ENCODE measurements at regions not wholly inside any gene's neighbourhood (a gene's known extent, or its start where the extent isn't known, plus 50 kb on each side); places are given as distances from the start of the nearest gene placed in this dataset.
"Not testable (repeated sequence)": the region's sequence is repeated elsewhere in the genome, so short reads cannot be mapped to it uniquely, and the experiment has no call there.

GRCh38 chr21:15434163-15434905, 295.4 kb upstream of the USP25 start:
- no peak for DNase-seq (ENCODE audit: low spot score)

GRCh38 chr21:15436031-15436430, 293.8 kb upstream of the USP25 start:
- no peak for DNase-seq (ENCODE audit: low spot score)

- DNase-seq (ENCODE audit: low spot score), result no peak
Observed at GRCh38 chr21:15437883-15438282, 291.9 kb upstream of the USP25 start.

GRCh38 chr21:15439726-15440125, 290.1 kb upstream of the USP25 start:
- no peak for DNase-seq (ENCODE audit: low spot score)

- no peak for DNase-seq (ENCODE audit: low spot score)
Observed at GRCh38 chr21:15441060-15441493, 288.7 kb upstream of the USP25 start.

GRCh38 chr21:15441992-15442391, 287.8 kb upstream of the USP25 start:
- no peak for DNase-seq (ENCODE audit: low spot score)

GRCh38 chr21:15442743-15443469, 286.9 kb upstream of the USP25 start:
- DNase-seq (ENCODE audit: low spot score), result no peak

GRCh38 chr21:15443740-15444117, 286.1 kb upstream of the USP25 start:
- no peak for DNase-seq (ENCODE audit: low spot score)

- DNase-seq (ENCODE audit: low spot score), result no peak
Observed at GRCh38 chr21:15444118-15444960, 285.4 kb upstream of the USP25 start.

GRCh38 chr21:15445327-15445726, 284.5 kb upstream of the USP25 start:
- DNase-seq (ENCODE audit: low spot score), result no peak

GRCh38 chr21:15446223-15446622, 283.6 kb upstream of the USP25 start:
- no peak for DNase-seq (ENCODE audit: low spot score)

GRCh38 chr21:15449556-15449955, 280.2 kb upstream of the USP25 start:
- DNase-seq (ENCODE audit: low spot score), result no peak

GRCh38 chr21:15453261-15453660, 276.5 kb upstream of the USP25 start:
- no peak for DNase-seq (ENCODE audit: low spot score)

- not testable (repeated sequence) for DNase-seq (ENCODE audit: low spot score)
Observed at GRCh38 chr21:15453785-15454184, 276.0 kb upstream of the USP25 start.

- not testable (repeated sequence) for DNase-seq (ENCODE audit: low spot score)
Observed at GRCh38 chr21:15454931-15455330, 274.9 kb upstream of the USP25 start.

GRCh38 chr21:15455819-15456462, 273.8 kb upstream of the USP25 start:
- no peak for DNase-seq (ENCODE audit: low spot score)

- DNase-seq (ENCODE audit: low spot score), result no peak
Observed at GRCh38 chr21:15457965-15458364, 271.8 kb upstream of the USP25 start.

- DNase-seq (ENCODE audit: low spot score), result no peak
Observed at GRCh38 chr21:15462092-15462491, 267.7 kb upstream of the USP25 start.

GRCh38 chr21:15466329-15466728, 263.5 kb upstream of the USP25 start:
- DNase-seq (ENCODE audit: low spot score), result no peak

- DNase-seq (ENCODE audit: low spot score), result no peak
Observed at GRCh38 chr21:15468368-15468767, 261.4 kb upstream of the USP25 start.

GRCh38 chr21:15472108-15473040, 257.4 kb upstream of the USP25 start:
- no peak for DNase-seq (ENCODE audit: low spot score)
